HG03571 (cell line): ENCODE measurements at regions not wholly inside any gene's neighbourhood (a gene's known extent, or its start where the extent isn't known, plus 50 kb on each side); places are given as distances from the start of the nearest gene placed in this dataset.

Source experiments
- ATAC-seq: cut with Tn5 transposase; IDR thresholded peaks from one replicate; pipeline ENCODE4 v1.9.1; 2021; ENCODE audit not compliant: unreplicated experiment

GRCh38 chr2:153043385-153043784 is 325.0 kb downstream of the ARL6IP6 start:
- no peak for ATAC-seq

GRCh38 chr2:153028626-153029025 is 310.2 kb downstream of the ARL6IP6 start:
- ATAC-seq, result no peak

- ATAC-seq, result no peak
Measured at GRCh38 chr2:153027533-153027932, 309.1 kb downstream of the ARL6IP6 start.

- ATAC-seq, result no peak
Measured at GRCh38 chr2:153020201-153020600, 301.8 kb downstream of the ARL6IP6 start.

GRCh38 chr2:153005071-153005730 is 286.8 kb downstream of the ARL6IP6 start:
- ATAC-seq, result no peak

GRCh38 chr2:153004627-153005026 is 286.2 kb downstream of the ARL6IP6 start:
- no peak for ATAC-seq

GRCh38 chr2:152974146-152974545 is 255.7 kb downstream of the ARL6IP6 start:
- ATAC-seq, result no peak

- no peak for ATAC-seq
Measured at GRCh38 chr2:152971685-152972084, 253.3 kb downstream of the ARL6IP6 start.

- no peak for ATAC-seq
Measured at GRCh38 chr2:152962446-152962845, 244.0 kb downstream of the ARL6IP6 start.

- no peak for ATAC-seq
Measured at GRCh38 chr2:152961351-152961750, 242.9 kb downstream of the ARL6IP6 start.

GRCh38 chr2:152950126-152950525 is 231.7 kb downstream of the ARL6IP6 start:
- no peak for ATAC-seq

GRCh38 chr2:152944099-152944498 is 225.7 kb downstream of the ARL6IP6 start:
- no peak for ATAC-seq

GRCh38 chr2:152942940-152943440 is 224.6 kb downstream of the ARL6IP6 start:
- ATAC-seq, result no peak

- ATAC-seq, result no peak
Measured at GRCh38 chr2:152930501-152930900, 212.1 kb downstream of the ARL6IP6 start.

GRCh38 chr2:152929628-152930027 is 211.2 kb downstream of the ARL6IP6 start:
- no peak for ATAC-seq

- peak; percentile 85 for ATAC-seq
Measured at GRCh38 chr2:152925547-152926448, 207.4 kb downstream of the ARL6IP6 start.

- ATAC-seq, result no peak
Measured at GRCh38 chr2:152924722-152925121, 206.3 kb downstream of the ARL6IP6 start.

GRCh38 chr2:152924219-152924618 is 205.8 kb downstream of the ARL6IP6 start:
- no peak for ATAC-seq

- no peak for ATAC-seq
Measured at GRCh38 chr2:152920846-152921245, 202.4 kb downstream of the ARL6IP6 start.

GRCh38 chr2:152910970-152911369 is 192.6 kb downstream of the ARL6IP6 start:
- ATAC-seq, result no peak

GRCh38 chr2:152907046-152907445 is 188.6 kb downstream of the ARL6IP6 start:
- no peak for ATAC-seq

GRCh38 chr2:152894051-152894450 is 175.6 kb downstream of the ARL6IP6 start:
- ATAC-seq, result no peak
